IMR-90 (cell line): ENCODE measurements at regions not wholly inside any gene's neighbourhood (a gene's known extent, or its start where the extent isn't known, plus 50 kb on each side); places are given as distances from the start of the nearest gene placed in this dataset.

Source experiments
- ATAC-seq: fragments of 200-7000 bp; cut with Tn5 transposase; 2 replicates; pipeline ENCODE4 v1.9.1; 2020; ENCODE audit warnings: low read depth, mild to moderate bottlenecking, moderate library complexity
- BruUV-seq: library from RNA; stranded (reverse); fragments of 400-500 nt; replicated peaks from 2 replicates; lab custom pipeline; 2021; lab: Mats Ljungman, UMichigan
- CTCF ChIA-PET: fragments of 300-600 bp; formaldehyde crosslinking; extraction: SDS; loops from one replicate; lab custom pipeline; 2021; ENCODE audit warnings: antibody characterized with exemption; lab: Yijun Ruan, JAX
- POLR2A ChIA-PET: fragments of 300-600 bp; sonication (Branson Sonifier 250); formaldehyde crosslinking; loops from one replicate; lab custom pipeline; 2022; ENCODE audit warnings: antibody characterized with exemption; ENCODE audit not compliant: unreplicated experiment; lab: Charles Lee
- DNase-seq: peaks from one replicate; pipeline ENCODE4 v3.0.0; 2013
- H2AFZ ChIP-seq: replicated peaks from 2 replicates; pipeline ENCODE3; 2013; ENCODE audit warnings: low read length, mild to moderate bottlenecking; ENCODE audit not compliant: poor library complexity
- H2AK5ac ChIP-seq: 2 replicates; pipeline ENCODE4 v1.6.1; 2013; ENCODE audit warnings: low read depth, low read length, inconsistent platforms
- H2AK9ac ChIP-seq: replicated peaks from 2 replicates; pipeline ENCODE3; 2013; ENCODE audit warnings: mild to moderate bottlenecking, low read depth, low read length, moderate library complexity; ENCODE audit not compliant: poor library complexity
- H2BK120ac ChIP-seq: 2 replicates; pipeline ENCODE4 v1.6.1; 2013; ENCODE audit warnings: low read depth, low read length, inconsistent platforms
- H2BK15ac ChIP-seq: 3 replicates; pipeline ENCODE4 v1.6.1; 2013; ENCODE audit warnings: low read depth, low read length, inconsistent platforms
- H2BK20ac ChIP-seq: 2 replicates; pipeline ENCODE4 v1.6.1; 2013; ENCODE audit warnings: low read depth, mild to moderate bottlenecking, inconsistent platforms, low read length, moderate library complexity
- H2BK5ac ChIP-seq: 2 replicates; pipeline ENCODE4 v1.6.1; 2013; ENCODE audit warnings: mild to moderate bottlenecking, low read depth, low read length, inconsistent platforms; ENCODE audit not compliant: poor library complexity, severe bottlenecking
- H3K14ac ChIP-seq: replicated peaks from 2 replicates; pipeline ENCODE4 v1.6.1; 2013; ENCODE audit warnings: low read depth, low read length, inconsistent platforms
- H3K18ac ChIP-seq: 2 replicates; pipeline ENCODE4 v1.6.1; 2013; ENCODE audit warnings: low read depth, low read length, control low read depth
- H3K23ac ChIP-seq: 2 replicates; pipeline ENCODE4 v1.6.1; 2013; ENCODE audit warnings: low read depth, low read length, inconsistent platforms
- H3K27ac ChIP-seq: 2 replicates; pipeline ENCODE4 v1.5.1; 2013; ENCODE audit warnings: mild to moderate bottlenecking, control low read depth, low read length; ENCODE audit not compliant: insufficient read depth
- H3K27me3 ChIP-seq: 2 replicates; pipeline ENCODE4 v1.6.1; 2013; ENCODE audit warnings: low read length; ENCODE audit not compliant: control insufficient read depth, insufficient read depth
- H3K36me3 ChIP-seq: 2 replicates; pipeline ENCODE4 v1.6.1; 2013; ENCODE audit warnings: low read length, mixed read lengths; ENCODE audit not compliant: control insufficient read depth, insufficient read depth
- H3K4ac ChIP-seq: 2 replicates; pipeline ENCODE4 v1.6.1; 2013; ENCODE audit warnings: low read depth, low read length, inconsistent platforms
- H3K4me1 ChIP-seq: 2 replicates; pipeline ENCODE4 v1.6.1; 2013; ENCODE audit warnings: low read length, mixed read lengths; ENCODE audit not compliant: control insufficient read depth, insufficient read depth
- H3K4me2 ChIP-seq: 2 replicates; pipeline ENCODE4 v1.6.1; 2013; ENCODE audit warnings: low read depth, mild to moderate bottlenecking, control low read depth, low read length, moderate library complexity
- H3K4me3 ChIP-seq: 2 replicates; pipeline ENCODE4 v1.5.1; 2013; ENCODE audit warnings: low read depth, mild to moderate bottlenecking, control low read depth, low read length, moderate library complexity; ENCODE audit not compliant: insufficient read depth
- H3K56ac ChIP-seq: 2 replicates; pipeline ENCODE4 v1.6.1; 2013; ENCODE audit warnings: low read length, inconsistent platforms; ENCODE audit not compliant: insufficient read depth; ENCODE audit errors: extremely low read depth
- H3K79me1 ChIP-seq, 2 experiments: 2 replicates each; pipeline ENCODE4 v1.6.1; 2013; ENCODE audit warnings: low read length in 2 of 2, inconsistent platforms in 1 of 2, low read depth in 1 of 2
- H3K9ac ChIP-seq: 2 replicates; pipeline ENCODE4 v1.6.1; 2013; ENCODE audit warnings: low read depth, low read length, control low read depth
- H3K9me1 ChIP-seq: 2 replicates; pipeline ENCODE4 v1.6.1; 2013; ENCODE audit warnings: low read length, inconsistent platforms; ENCODE audit not compliant: insufficient read depth
- H3K9me3 ChIP-seq: 2 replicates; pipeline ENCODE4 v1.6.1; 2013; ENCODE audit warnings: low read length; ENCODE audit not compliant: control insufficient read depth, insufficient read depth
- H4K20me1 ChIP-seq: 2 replicates; pipeline ENCODE4 v1.6.1; 2013; ENCODE audit warnings: low read length, inconsistent platforms; ENCODE audit not compliant: insufficient read depth
- H4K5ac ChIP-seq: 2 replicates; pipeline ENCODE4 v1.6.1; 2013; ENCODE audit warnings: mild to moderate bottlenecking, low read depth, low read length, control low read depth
- H4K8ac ChIP-seq, 2 experiments: 2 replicates each; pipeline ENCODE4 v1.6.1; 2013; ENCODE audit warnings: low read depth in 2 of 2, low read length in 2 of 2, control low read depth in 1 of 2, inconsistent platforms in 1 of 2
- H4K91ac ChIP-seq: 2 replicates; pipeline ENCODE4 v1.6.1; 2013; ENCODE audit warnings: low read depth, low read length, inconsistent platforms; ENCODE audit not compliant: insufficient read depth
- BHLHE40 ChIP-seq: fragments of 150-350 bp; IDR thresholded peaks from 2 replicates; pipeline ENCODE4 v1.6.1; 2016; ENCODE audit warnings: mild to moderate bottlenecking, low read depth, low read length
- CEBPB ChIP-seq: IDR thresholded peaks from 2 replicates; pipeline ENCODE4 v1.6.1; 2012; ENCODE audit warnings: low read depth, low read length, improper control_type of control experiment
- CHD1 ChIP-seq: IDR thresholded peaks from 2 replicates; pipeline ENCODE4 v1.6.1; 2012; ENCODE audit warnings: low read depth, low read length, improper control_type of control experiment
- CTCF ChIP-seq: conservative IDR thresholded peaks from 2 replicates; pipeline ENCODE4 v1.5.1; 2012; ENCODE audit warnings: mild to moderate bottlenecking, low read depth, low read length, improper control_type of control experiment
- ELK1 ChIP-seq: fragments of 150-350 bp; IDR thresholded peaks from 2 replicates; pipeline ENCODE4 v1.6.1; 2016; ENCODE audit warnings: low read depth, mild to moderate bottlenecking, low read length, moderate library complexity, borderline replicate concordance
- FOS ChIP-seq: fragments of 150-350 bp; IDR thresholded peaks from 2 replicates; pipeline ENCODE4 v1.6.1; 2016; ENCODE audit warnings: low read depth, low read length
- MAFK ChIP-seq: IDR thresholded peaks from 2 replicates; pipeline ENCODE4 v1.6.1; 2012; ENCODE audit warnings: low read depth, low read length, improper control_type of control experiment
- MAZ ChIP-seq: IDR thresholded peaks from 2 replicates; pipeline ENCODE4 v1.6.1; 2012; ENCODE audit warnings: low read depth, mild to moderate bottlenecking, low read length, improper control_type of control experiment, moderate library complexity, borderline replicate concordance
- MXI1 ChIP-seq: IDR thresholded peaks from 2 replicates; pipeline ENCODE4 v1.6.1; 2012; ENCODE audit warnings: low read depth, mild to moderate bottlenecking, low read length, moderate library complexity, borderline replicate concordance
- NFE2L2 ChIP-seq: fragments of 150-350 bp; IDR thresholded peaks from 2 replicates; pipeline ENCODE4 v1.6.1; 2016; ENCODE audit warnings: low read depth, mild to moderate bottlenecking, low read length
- POLR2A ChIP-seq: IDR thresholded peaks from 2 replicates; pipeline ENCODE4 v1.6.1; 2012; ENCODE audit warnings: mild to moderate bottlenecking, low read depth, low read length
- RAD21 ChIP-seq: IDR thresholded peaks from 2 replicates; pipeline ENCODE4 v1.6.1; 2012; ENCODE audit warnings: low read length, improper control_type of control experiment
- RCOR1 ChIP-seq: IDR thresholded peaks from 2 replicates; pipeline ENCODE4 v1.6.1; 2012; ENCODE audit warnings: mild to moderate bottlenecking, low read length, improper control_type of control experiment; ENCODE audit not compliant: insufficient replicate concordance
- RFX5 ChIP-seq: IDR thresholded peaks from 2 replicates; pipeline ENCODE4 v1.8.0; 2012; ENCODE audit warnings: low read depth, mild to moderate bottlenecking, low read length, moderate library complexity
- SMC3 ChIP-seq: fragments of 150-350 bp; IDR thresholded peaks from 2 replicates; pipeline ENCODE4 v1.6.1; 2016; ENCODE audit warnings: low read depth, mild to moderate bottlenecking, antibody characterized with exemption, low read length, moderate library complexity
- WGBS, 2 experiments: methylation state at CpG; one replicate each; pipeline versions ENCODE4 v1.1.5 to v1.1.7; 2013; ENCODE audit warnings: missing lambda C conversion rate in 2 of 2; ENCODE audit not compliant: insufficient read length in 1 of 2; ENCODE audit errors: extremely low coverage in 2 of 2; 5-methylcytosine and 5-hydroxymethylcytosine counted together
- dilution Hi-C: fragments of 300-500 bp; cut with HindIII; formaldehyde crosslinking; loops from one replicate; pipeline ENCODE4 v1.14.3; 2018; ENCODE audit warnings: low sequenced_read_pairs; ENCODE audit not compliant: unreplicated experiment
- in situ Hi-C: fragments of 300-500 bp; cut with MboI; formaldehyde crosslinking; loops from 3 replicates; pipeline ENCODE4 v1.14.3; 2019; ENCODE audit warnings: low sequenced_read_pairs, inconsistent platforms, mixed read lengths
- intact Hi-C: fragments of 100-400 bp; cut with micrococcal nuclease; formaldehyde crosslinking; loops from 2 replicates; pipeline ENCODE4 v1.10.0; 2022

DNA sequence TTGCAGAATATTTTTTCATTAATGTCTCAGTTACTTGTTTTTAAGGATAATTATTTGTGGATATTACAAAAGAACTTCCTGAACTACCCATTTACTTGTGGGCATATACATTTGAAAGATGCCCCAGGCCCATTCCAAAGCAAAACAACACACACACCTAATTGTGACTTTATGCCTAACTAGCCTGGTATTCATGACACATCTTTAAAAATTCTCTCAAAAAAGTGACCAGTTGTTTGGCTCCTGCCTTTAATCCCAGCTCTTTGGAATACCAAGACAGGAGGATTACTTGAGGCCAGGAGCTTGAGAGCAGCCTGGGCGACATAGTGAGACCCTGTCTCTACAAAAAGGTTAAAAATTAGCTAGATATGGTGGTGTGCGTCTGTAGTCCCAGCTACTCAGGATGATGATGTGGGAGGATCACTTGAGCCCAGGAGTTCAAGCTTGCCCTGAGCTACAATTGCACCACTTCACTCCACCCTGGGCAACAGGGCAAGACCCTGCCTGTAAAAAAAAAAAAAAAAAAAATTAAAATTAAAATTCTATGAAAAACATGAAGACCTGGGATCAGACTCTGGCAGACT is 51.7 kb upstream of the SLC4A7 start:
- intact Hi-C loops, result loop anchor here (1.0 to 2.0 kb wide), 2 partner anchors 53 to 145 kb away; no protein-coding TSS in a partner anchor
- no peaks in the 10 kb centered on the region for H3K9me3 ChIP-seq
- H3K79me1 ChIP-seq, result peaks cover 0 to 3% of the 10 kb centered on the region in 2 experiments; a peak in 1 of 4 replicates
- peak overlapping the region; percentile 69 for H3K14ac ChIP-seq
- dilution Hi-C loops, result no loop called here
- ATAC-seq, result no peak
- H3K27ac ChIP-seq, result peak overlapping the region; percentile 43
- CTCF ChIA-PET, result interaction anchor here (0.6 to 0.7 kb wide), 4 partner anchors 21 to 1973 kb away, joined by 3 read pairs; no protein-coding TSS in a partner anchor
- no peaks in the 10 kb centered on the region for H4K20me1 ChIP-seq
- H3K9ac ChIP-seq, result no peak overlapping the region
- POLR2A ChIA-PET, result no interaction called here
- peak overlapping the region; percentile 83; the same call in 2 of the 3 replicates for H2BK15ac ChIP-seq
- BruUV-seq, result no TSS peak
- H2AFZ ChIP-seq, result no peak overlapping the region
- no peaks in the 10 kb centered on the region for H3K36me3 ChIP-seq
- peak overlapping the region; percentile 93 for H3K4ac ChIP-seq
- H2AK9ac ChIP-seq, result peak overlapping the region; percentile 74
- H3K23ac ChIP-seq, result peak overlapping the region; percentile 87; the same call in 1 of the 2 replicates
- H3K4me2 ChIP-seq, result no peak overlapping the region
- no peak overlapping the region for H3K4me3 ChIP-seq
- peak overlapping the region; percentile 95 for H2BK120ac ChIP-seq
- peak overlapping the region; percentile 19 for H3K18ac ChIP-seq
- DNase-seq, result peak; percentile 49
- in situ Hi-C loops, result no loop called here
- peak overlapping the region; percentile 79 for H2BK20ac ChIP-seq
- peak overlapping the region; percentile 94 for H2AK5ac ChIP-seq
- WGBS, 2 experiments, result no CpG with 5 or more reads among the region's 2 CpGs
- H3K9me1 ChIP-seq, result peaks cover 4% of the 10 kb centered on the region; the same call in 1 of the 2 replicates
- H4K5ac ChIP-seq, result peak overlapping the region; percentile 35; the same call in 1 of the 2 replicates
- peak overlapping the region; percentile 89 for H4K91ac ChIP-seq
- peak overlapping the region; percentile 86 for H2BK5ac ChIP-seq
- H4K8ac ChIP-seq, result peak overlapping the region; percentile 46 to 89
- peak overlapping the region; percentile 57; the same call in 1 of the 2 replicates for H3K56ac ChIP-seq
- H3K27me3 ChIP-seq, result no peaks in the 10 kb centered on the region
- H3K4me1 ChIP-seq, result peaks cover 21% of the 10 kb centered on the region
- TF ChIP-seq RFX5, result no peak
- TF ChIP-seq MAFK, result no peak
- no peak for TF ChIP-seq MXI1
- TF ChIP-seq POLR2A, result no peak
- TF ChIP-seq CTCF, result no peak
- no peak for TF ChIP-seq NFE2L2
- TF ChIP-seq CEBPB, result no peak
- TF ChIP-seq CHD1, result no peak
- TF ChIP-seq BHLHE40, result no peak
- no peak for TF ChIP-seq RAD21
- no peak for TF ChIP-seq ELK1
- no peak for TF ChIP-seq MAZ
- TF ChIP-seq SMC3, result no peak
- TF ChIP-seq FOS, result no peak
- no peak for TF ChIP-seq RCOR1
